HepG2 (cell line): ENCODE measurements at regions not wholly inside any gene's neighbourhood (a gene's known extent, or its start where the extent isn't known, plus 50 kb on each side); places are given as distances from the start of the nearest gene placed in this dataset.

Source experiments
- ATAC-seq: fragments of 200-7000 bp; cut with Tn5 transposase; 3 replicates; pipeline ENCODE4 v1.9.1; 2020; ENCODE audit warnings: mild to moderate bottlenecking, moderate library complexity
- BruUV-seq: library from RNA; stranded (reverse); fragments of 400-500 nt; replicated peaks from 2 replicates; lab custom pipeline; 2021; lab: Mats Ljungman, UMichigan
- CTCF ChIA-PET: fragments of 300-600 bp; formaldehyde crosslinking; extraction: SDS; loops from one replicate; lab custom pipeline; 2021; ENCODE audit warnings: low total read pairs, inconsistent platforms, low intra/inter-chr PET ratio; lab: Yijun Ruan, JAX
- POLR2A ChIA-PET: fragments of 350-600 bp; sonication (Branson Sonifier 250); formaldehyde crosslinking; loops from one replicate; lab custom pipeline; 2020; ENCODE audit warnings: antibody characterized with exemption, inconsistent platforms; lab: Yijun Ruan, JAX
- DNase-seq: peaks from one replicate; pipeline ENCODE4 v3.0.0-alpha.2; 2015; ENCODE audit warnings: low spot score
- FAIRE-seq: peaks from 3 replicates; lab custom pipeline; 2011; peaks lifted over from hg19 to GRCh38; lab: Jason Lieb, UNC
- H2AFZ ChIP-seq: one replicate; pipeline ENCODE4 v1.6.1; 2011; ENCODE audit warnings: low read length, inconsistent platforms
- H3K27ac ChIP-seq: fragments of 300-600 bp; 3 replicates; pipeline ENCODE4 v1.8.0; 2011; ENCODE audit warnings: mixed run types, mild to moderate bottlenecking, mixed read lengths, low read length, inconsistent platforms; ENCODE audit not compliant: insufficient read depth; ENCODE audit errors: extremely low read length
- H3K27me3 ChIP-seq, 2 experiments: fragments of 200-600 bp in 1 of 2; 2 replicates in 1 of 2; 3 replicates in 1 of 2; pipeline versions ENCODE4 v1.6.0 to v1.8.0; 2011; ENCODE audit warnings: low read length in 2 of 2, mild to moderate bottlenecking in 2 of 2, moderate library complexity in 2 of 2, inconsistent platforms in 1 of 2; ENCODE audit not compliant: insufficient read depth in 2 of 2, control insufficient read depth in 1 of 2
- H3K36me3 ChIP-seq, 2 experiments: fragments of 200-600 bp in 1 of 2; replicated peaks in 1 of 2; 2 replicates in 1 of 2; 3 replicates in 1 of 2; pipeline versions ENCODE4 v1.5.1 to v1.8.0; 2011; ENCODE audit warnings: low read length in 2 of 2, inconsistent platforms in 1 of 2; ENCODE audit not compliant: insufficient read depth in 2 of 2, control insufficient read depth in 1 of 2
- H3K4me1 ChIP-seq: 2 replicates; pipeline ENCODE4 v1.5.1; 2012; ENCODE audit warnings: low read length, inconsistent platforms; ENCODE audit not compliant: insufficient read depth
- H3K4me2 ChIP-seq: 2 replicates; pipeline ENCODE4 v1.6.0; 2011; ENCODE audit warnings: low read depth, low read length, inconsistent platforms
- H3K4me3 ChIP-seq, 3 experiments: fragments of 200-600 bp in 1 of 3; sonication (generic), shearing (Covaris generic) in 1 of 3; replicated peaks in 1 of 3; 2 replicates each; pipeline ENCODE4 v1.5.1; 2011 to 2016; ENCODE audit warnings: low read length in 3 of 3, inconsistent platforms in 2 of 3, low read depth in 2 of 3, mild to moderate bottlenecking in 2 of 3, control low read depth in 1 of 3, mixed read lengths in 1 of 3; ENCODE audit not compliant: insufficient read depth in 1 of 3
- H3K79me2 ChIP-seq: one replicate; pipeline ENCODE4 v1.6.1; 2011; ENCODE audit warnings: low read length, inconsistent platforms; ENCODE audit not compliant: insufficient read depth
- H3K9ac ChIP-seq: 2 replicates; pipeline ENCODE4 v1.6.0; 2011; ENCODE audit warnings: mild to moderate bottlenecking, low read depth, low read length, inconsistent platforms; ENCODE audit not compliant: insufficient read depth
- H3K9me3 ChIP-seq: 2 replicates; pipeline ENCODE4 v1.5.1; 2012; ENCODE audit warnings: mild to moderate bottlenecking, low read length
- H4K20me1 ChIP-seq: 2 replicates; pipeline ENCODE4 v1.6.0; 2011; ENCODE audit warnings: inconsistent platforms, mild to moderate bottlenecking, low read length, moderate library complexity; ENCODE audit not compliant: insufficient read depth
- ATF6 ChIP-seq: sonication (generic); formaldehyde crosslinking; conservative IDR thresholded peaks from 2 replicates; pipeline ENCODE4 v1.4.0; 2020; ENCODE audit warnings: missing genetic modification reagents
- FOXO1 ChIP-seq: sonication (generic); formaldehyde crosslinking; IDR thresholded peaks from 2 replicates; pipeline ENCODE4 v1.4.0; 2020; ENCODE audit warnings: missing genetic modification reagents
- MAFK ChIP-seq, 2 experiments: IDR thresholded peaks in 1 of 2; conservative IDR thresholded peaks in 1 of 2; 2 replicates each; pipeline ENCODE4 v1.6.1; 2011; ENCODE audit warnings: improper control_type of control experiment in 2 of 2, low read length in 2 of 2
- SIN3A ChIP-seq: IDR thresholded peaks from 2 replicates; pipeline ENCODE4 v1.6.1; 2011; ENCODE audit warnings: low read depth, mild to moderate bottlenecking, control low read depth, low read length, borderline replicate concordance
- U2AF2 ChIP-seq: fragments of 200-400 bp; formaldehyde crosslinking; IDR thresholded peaks from 2 replicates; pipeline ENCODE4 v1.6.1; 2017; ENCODE audit warnings: low read depth, mild to moderate bottlenecking, low read length
- ZNF281 ChIP-seq: sonication (generic); formaldehyde crosslinking; IDR thresholded peaks from 2 replicates; pipeline ENCODE4 v1.4.0; 2020; ENCODE audit warnings: missing genetic modification reagents, borderline replicate concordance
- ZNF484 ChIP-seq: sonication (generic); formaldehyde crosslinking; IDR thresholded peaks from 2 replicates; pipeline ENCODE4 v1.5.1; 2020; ENCODE audit warnings: mild to moderate bottlenecking, low read depth, missing genetic modification reagents, borderline replicate concordance
- WGBS: methylation state at CpG from one replicate; pipeline ENCODE4 v1.1.6; 2017; ENCODE audit warnings: low lambda C conversion rate; 5-methylcytosine and 5-hydroxymethylcytosine counted together
- in situ Hi-C: cut with HindIII; loops from 2 replicates; pipeline ENCODE4 v1.10.0; 2017; ENCODE audit warnings: low pct_unique_long_range_greater_than_20kb; ENCODE audit not compliant: extremely low pct_ligation_motif_present
- intact Hi-C: fragments of 100-400 bp; cut with micrococcal nuclease; formaldehyde crosslinking; loops from one replicate; pipeline ENCODE4 v1.10.0; 2022; ENCODE audit not compliant: unreplicated experiment
- TF ChIP-seq, protein P1 (sequence below): sonication (generic); formaldehyde crosslinking; IDR thresholded peaks from 2 replicates; pipeline ENCODE4 v1.4.0; 2020; ENCODE audit warnings: missing genetic modification reagents

GRCh38 chr14:23881282-23881681 lies 72.3 kb upstream of the DHRS4 start:
- H3K27ac ChIP-seq: no peak overlapping the region
- H3K79me2 ChIP-seq: no peaks in the 10 kb centered on the region
- WGBS: 54% methylated on average over 1 of the region's 1 CpG
- FAIRE-seq (no peak), DNase-seq (no peak), ATAC-seq (no peak)
- H3K36me3 ChIP-seq: no peaks in the 10 kb centered on the region
- no TSS peak for BruUV-seq
- H3K9ac ChIP-seq: no peak overlapping the region
- H3K4me3 ChIP-seq: no peak overlapping the region
- H4K20me1 ChIP-seq: no peaks in the 10 kb centered on the region
- peaks cover 39% of the 10 kb centered on the region for H3K4me1 ChIP-seq
- peaks cover 0 to 9% of the 10 kb centered on the region in 2 experiments; a peak in 1 of 5 replicates for H3K27me3 ChIP-seq
- POLR2A ChIA-PET: no interaction called here
- no peak overlapping the region for H3K4me2 ChIP-seq
- TF ChIP-seq ZNF484 (CRISPR knock-in tag) (no peak), SIN3A (no peak), MAFK (conservative IDR thresholded peaks at IDR 0.05 in 1 of 2, IDR thresholded peaks at IDR 0.05 in 1 of 2; ENCODE audit: low read length in 2 of 2) (peak in 1 of 2 experiments; percentile 34; a peak in 2 of 4 replicates), FOXO1 (0 out of 2 replicates have a peak, but pooled peaks have one; percentile 25)
- TF ChIP-seq, all 625 proteins: peak for 2
- in situ Hi-C loops: no loop called here
- Histone ChIP-seq H3K9me3 (no peaks in the 10 kb centered on the region), H2AFZ (no peak overlapping the region)
- CTCF ChIA-PET: no interaction called here
- intact Hi-C loops: loop anchor here (5.0 kb wide), 1 partner anchor 71 kb away; the partner anchor contains the start of gene DHRS4

DNA sequence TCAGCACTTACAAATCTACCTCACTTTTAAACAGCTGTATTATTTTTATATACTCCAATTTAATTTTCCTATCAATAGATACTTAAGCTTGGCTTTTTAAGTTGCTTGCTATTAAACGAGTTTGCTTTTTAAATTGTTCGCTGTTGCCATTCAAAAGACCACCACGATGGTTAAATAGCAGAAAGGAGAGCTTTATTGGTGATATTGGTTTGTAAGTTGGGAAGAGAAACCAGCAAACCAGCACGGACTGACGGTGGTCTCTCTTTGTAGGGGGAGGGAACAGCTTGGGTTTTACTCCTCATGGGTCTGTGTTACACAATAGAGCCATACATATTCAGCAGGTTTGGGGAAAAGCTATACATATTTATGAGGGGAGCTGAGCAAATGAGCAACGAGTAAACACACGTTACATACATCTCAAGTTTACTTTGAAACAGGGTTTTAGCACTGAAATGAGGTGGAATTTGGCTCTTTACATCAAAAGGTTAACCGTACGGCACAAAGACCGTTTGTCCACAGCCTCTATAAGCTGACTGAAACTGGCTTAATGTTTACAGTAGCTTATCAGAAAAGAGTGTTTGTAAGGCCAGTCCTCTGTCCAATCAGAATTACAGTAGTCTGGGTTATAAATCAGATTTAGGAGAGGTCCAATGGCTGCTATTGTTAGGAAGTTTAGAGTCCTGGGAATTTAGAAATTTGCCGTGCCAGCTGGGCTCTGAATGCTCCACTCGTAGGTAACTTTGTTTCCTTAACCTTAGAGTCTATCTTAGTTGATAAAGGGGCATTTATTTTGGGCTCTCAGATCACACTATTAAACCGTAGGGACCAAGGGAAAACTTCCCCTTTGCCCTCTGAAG lies 69.7 kb upstream of the DHRS4 start:
- H3K27ac ChIP-seq: peak overlapping the region; percentile 67
- WGBS: 5% methylated on average over 13 of the region's 13 CpGs
- in situ Hi-C loops (no loop called here), intact Hi-C loops (loop anchor here (5.0 kb wide), 1 partner anchor 68 kb away; the partner anchor contains the start of gene DHRS4)
- peaks cover 11% of the 10 kb centered on the region for H3K9me3 ChIP-seq
- POLR2A ChIA-PET: interaction anchor here (0.6 to 2.0 kb wide), 22 partner anchors 16 to 789 kb away, joined by 3 to 13 read pairs (median 5); partner anchors contain the start of genes ACIN1, BCL2L2, C14orf119 and CARMIL3
- CTCF ChIA-PET: no interaction called here
- H3K4me2 ChIP-seq: peak overlapping the region; percentile 82
- H2AFZ ChIP-seq: peak overlapping the region; percentile 17
- H4K20me1 ChIP-seq: no peaks in the 10 kb centered on the region
- no peaks in the 10 kb centered on the region for H3K79me2 ChIP-seq
- BruUV-seq: no TSS peak
- ATAC-seq (peak; percentile 99), FAIRE-seq (peak; percentile 90), DNase-seq (peak; percentile 100)
- peaks cover 29% of the 10 kb centered on the region for H3K4me1 ChIP-seq
- H3K36me3 ChIP-seq: no peaks in the 10 kb centered on the region
- peak overlapping the region; percentile 39 for H3K9ac ChIP-seq
- no peaks in the 10 kb centered on the region for H3K27me3 ChIP-seq
- H3K4me3 ChIP-seq: peak overlapping the region; percentile 13 to 53 (median 32); a peak in 5 of 6 replicates
- TF ChIP-seq U2AF2: no peak
- TF ChIP-seq ATF6 (CRISPR knock-in tag): no peak
- TF ChIP-seq, protein P1, sequence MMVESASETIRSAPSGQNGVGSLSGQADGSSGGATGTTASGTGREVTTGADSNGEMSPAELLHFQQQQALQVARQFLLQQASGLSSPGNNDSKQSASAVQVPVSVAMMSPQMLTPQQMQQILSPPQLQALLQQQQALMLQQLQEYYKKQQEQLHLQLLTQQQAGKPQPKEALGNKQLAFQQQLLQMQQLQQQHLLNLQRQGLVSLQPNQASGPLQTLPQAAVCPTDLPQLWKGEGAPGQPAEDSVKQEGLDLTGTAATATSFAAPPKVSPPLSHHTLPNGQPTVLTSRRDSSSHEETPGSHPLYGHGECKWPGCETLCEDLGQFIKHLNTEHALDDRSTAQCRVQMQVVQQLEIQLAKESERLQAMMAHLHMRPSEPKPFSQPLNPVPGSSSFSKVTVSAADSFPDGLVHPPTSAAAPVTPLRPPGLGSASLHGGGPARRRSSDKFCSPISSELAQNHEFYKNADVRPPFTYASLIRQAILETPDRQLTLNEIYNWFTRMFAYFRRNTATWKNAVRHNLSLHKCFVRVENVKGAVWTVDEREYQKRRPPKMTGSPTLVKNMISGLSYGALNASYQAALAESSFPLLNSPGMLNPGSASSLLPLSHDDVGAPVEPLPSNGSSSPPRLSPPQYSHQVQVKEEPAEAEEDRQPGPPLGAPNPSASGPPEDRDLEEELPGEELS (CRISPR knock-in tag): peak; percentile 100
- TF ChIP-seq ZNF281 (CRISPR knock-in tag): peak; percentile 71
